ENCODE measurements at regions not wholly inside any gene's neighbourhood (a gene's known extent, or its start where the extent isn't known, plus 50 kb on each side); places are given as distances from the start of the nearest gene placed in this dataset.

- intact Hi-C loops (cut with DNase I; ENCODE audit: low total_unique reads), result no loop called here
Measured at GRCh38 chr15:93497291-93497690, 408.3 kb upstream of the RGMA start.

DNA sequence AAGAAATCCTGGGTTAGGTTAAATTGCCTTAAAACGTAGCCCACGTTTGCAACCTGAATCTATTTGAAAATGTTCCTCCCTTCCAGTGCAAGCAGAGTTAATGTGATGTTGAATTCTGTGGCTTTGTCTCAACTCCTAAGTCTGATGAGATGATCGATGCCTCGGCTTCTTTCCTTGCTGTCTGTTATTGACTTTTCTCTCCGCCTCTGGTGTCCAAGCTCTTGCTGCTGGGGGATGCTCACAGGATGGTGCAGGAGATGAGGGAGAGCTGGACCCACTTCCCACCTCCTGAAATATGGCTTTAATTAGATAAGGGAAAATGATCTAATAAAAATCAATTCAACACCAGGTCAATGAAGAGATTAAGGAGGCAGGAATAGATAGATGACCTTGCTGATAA lies 407.9 kb upstream of the RGMA start:
- 35 to 37% methylated on average over 5 of the region's 5 CpGs for WGBS, 2 donors
- intact Hi-C loops (cut with DNase I; ENCODE audit: low total_unique reads), result no loop called here
- no peak overlapping the region for H3K4me3 ChIP-seq (ENCODE audit: low read depth, poor library complexity, severe bottlenecking)
- no peak for DNase-seq (ENCODE audit: low spot score in 2 of 2)
- TF ChIP-seq, protein P1, sequence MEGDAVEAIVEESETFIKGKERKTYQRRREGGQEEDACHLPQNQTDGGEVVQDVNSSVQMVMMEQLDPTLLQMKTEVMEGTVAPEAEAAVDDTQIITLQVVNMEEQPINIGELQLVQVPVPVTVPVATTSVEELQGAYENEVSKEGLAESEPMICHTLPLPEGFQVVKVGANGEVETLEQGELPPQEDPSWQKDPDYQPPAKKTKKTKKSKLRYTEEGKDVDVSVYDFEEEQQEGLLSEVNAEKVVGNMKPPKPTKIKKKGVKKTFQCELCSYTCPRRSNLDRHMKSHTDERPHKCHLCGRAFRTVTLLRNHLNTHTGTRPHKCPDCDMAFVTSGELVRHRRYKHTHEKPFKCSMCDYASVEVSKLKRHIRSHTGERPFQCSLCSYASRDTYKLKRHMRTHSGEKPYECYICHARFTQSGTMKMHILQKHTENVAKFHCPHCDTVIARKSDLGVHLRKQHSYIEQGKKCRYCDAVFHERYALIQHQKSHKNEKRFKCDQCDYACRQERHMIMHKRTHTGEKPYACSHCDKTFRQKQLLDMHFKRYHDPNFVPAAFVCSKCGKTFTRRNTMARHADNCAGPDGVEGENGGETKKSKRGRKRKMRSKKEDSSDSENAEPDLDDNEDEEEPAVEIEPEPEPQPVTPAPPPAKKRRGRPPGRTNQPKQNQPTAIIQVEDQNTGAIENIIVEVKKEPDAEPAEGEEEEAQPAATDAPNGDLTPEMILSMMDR (IDR thresholded peaks at IDR 0.05), result no peak
- no peak for TF ChIP-seq POLR2A (IDR thresholded peaks at IDR 0.05)

More at GRCh38 chr15:93497291-93497690, 408.3 kb upstream of the RGMA start:
- no peak for TF ChIP-seq POLR2A (IDR thresholded peaks at IDR 0.05)
- TF ChIP-seq, protein P1 (IDR thresholded peaks at IDR 0.05), result no peak
- WGBS, 2 donors, result 33 to 47% methylated on average over 2 of the region's 2 CpGs
- DNase-seq (ENCODE audit: low spot score in 2 of 2), result no peak
- no peak overlapping the region for H3K4me3 ChIP-seq (ENCODE audit: low read depth, poor library complexity, severe bottlenecking)

- intact Hi-C loops (cut with DNase I; ENCODE audit: low total_unique reads), result no loop called here
- H3K4me3 ChIP-seq (ENCODE audit: low read depth, poor library complexity, severe bottlenecking), result no peak overlapping the region
- WGBS, 2 donors, result 53 to 59% methylated on average over 9 of the region's 9 CpGs
- TF ChIP-seq, protein P1 (IDR thresholded peaks at IDR 0.05), result no peak
- no peak for TF ChIP-seq POLR2A (IDR thresholded peaks at IDR 0.05)
- DNase-seq (ENCODE audit: low spot score in 2 of 2), result no peak
Measured at GRCh38 chr15:93495799-93496637, 407.0 kb upstream of the RGMA start.

GRCh38 chr15:93493172-93493571 lies 404.2 kb upstream of the RGMA start:
- intact Hi-C loops (cut with DNase I; ENCODE audit: low total_unique reads), result no loop called here
- WGBS, 2 donors, result 62 to 66% methylated on average over 4 of the region's 4 CpGs
- no peak for DNase-seq (ENCODE audit: low spot score in 2 of 2)
- H3K4me3 ChIP-seq (ENCODE audit: low read depth, poor library complexity, severe bottlenecking), result no peak overlapping the region
- TF ChIP-seq POLR2A (IDR thresholded peaks at IDR 0.05), result no peak

GRCh38 chr15:93491291-93491690 lies 402.3 kb upstream of the RGMA start:
- DNase-seq (ENCODE audit: low spot score in 2 of 2), result no peak
- intact Hi-C loops (cut with DNase I; ENCODE audit: low total_unique reads), result no loop called here
- TF ChIP-seq POLR2A (IDR thresholded peaks at IDR 0.05), result no peak
- TF ChIP-seq, protein P1 (IDR thresholded peaks at IDR 0.05), result no peak
- no peak overlapping the region for H3K4me3 ChIP-seq (ENCODE audit: low read depth, poor library complexity, severe bottlenecking)
- 83 to 92% methylated on average over 8 of the region's 8 CpGs for WGBS, 2 donors

DNA sequence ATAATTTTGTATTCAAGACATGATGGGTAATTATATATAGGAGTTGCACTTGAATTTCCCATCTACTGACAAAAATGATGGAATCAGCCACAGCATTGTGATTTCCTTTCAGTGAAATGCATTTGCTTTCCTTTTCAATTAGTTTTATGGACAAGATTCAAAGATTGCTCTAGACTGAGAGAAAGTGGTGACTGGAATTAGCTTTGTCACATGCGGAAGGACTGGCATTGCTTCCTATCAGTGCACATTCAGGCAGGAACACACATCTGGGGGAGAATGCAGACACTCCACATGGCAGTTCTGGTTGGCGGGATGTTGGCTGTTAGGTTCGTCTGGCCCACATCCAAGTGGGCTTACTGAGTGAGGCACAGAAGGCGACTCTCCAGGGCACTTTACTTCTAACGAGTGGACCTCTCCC lies 399.3 kb upstream of the RGMA start:
- no peak overlapping the region for H3K4me3 ChIP-seq (ENCODE audit: low read depth, poor library complexity, severe bottlenecking)
- 84 to 85% methylated on average over 5 of the region's 5 CpGs for WGBS, 2 donors
- intact Hi-C loops (cut with DNase I; ENCODE audit: low total_unique reads), result no loop called here
- TF ChIP-seq, protein P1 (IDR thresholded peaks at IDR 0.05), result no peak
- no peak for TF ChIP-seq POLR2A (IDR thresholded peaks at IDR 0.05)
- DNase-seq (ENCODE audit: low spot score in 2 of 2), result no peak
